NCI-H345 (cell line): ENCODE measurements at regions not wholly inside any gene's neighbourhood (a gene's known extent, or its start where the extent isn't known, plus 50 kb on each side); places are given as distances from the start of the nearest gene placed in this dataset.

Source experiments
- DNase-seq: peaks from one replicate; lab custom pipeline; 2025; lab: John Stamatoyannopoulos, UW

GRCh38 chr10:110414548-110415309 lies 83.0 kb upstream of the DUSP5 start:
- DNase-seq, result no peak

DNA sequence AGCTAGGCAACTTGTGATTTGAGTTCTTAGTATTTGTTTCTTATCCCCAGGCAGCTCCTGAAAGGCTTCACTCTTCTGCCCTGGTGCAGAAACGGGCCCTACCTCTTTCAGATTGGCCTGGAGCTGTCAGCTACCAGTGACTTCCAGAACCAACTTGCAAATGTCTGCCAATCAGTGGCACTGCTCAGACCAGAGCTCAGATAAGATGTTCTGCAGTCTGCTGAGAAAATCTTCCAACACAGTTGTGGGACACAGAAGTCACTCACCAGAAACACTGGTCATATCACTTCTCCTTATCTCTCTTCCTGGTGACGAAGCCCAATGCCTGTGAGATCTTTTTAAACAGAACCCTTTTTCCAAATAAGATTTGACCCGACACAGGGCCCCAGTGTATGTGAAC lies 81.9 kb upstream of the DUSP5 start:
- DNase-seq, result no peak

GRCh38 chr10:110416776-110417711 lies 80.7 kb upstream of the DUSP5 start:
- DNase-seq, result no peak

- DNase-seq, result no peak
These were observed 79.5 kb upstream of the DUSP5 start for GRCh38 chr10:110418218-110418617.

DNA sequence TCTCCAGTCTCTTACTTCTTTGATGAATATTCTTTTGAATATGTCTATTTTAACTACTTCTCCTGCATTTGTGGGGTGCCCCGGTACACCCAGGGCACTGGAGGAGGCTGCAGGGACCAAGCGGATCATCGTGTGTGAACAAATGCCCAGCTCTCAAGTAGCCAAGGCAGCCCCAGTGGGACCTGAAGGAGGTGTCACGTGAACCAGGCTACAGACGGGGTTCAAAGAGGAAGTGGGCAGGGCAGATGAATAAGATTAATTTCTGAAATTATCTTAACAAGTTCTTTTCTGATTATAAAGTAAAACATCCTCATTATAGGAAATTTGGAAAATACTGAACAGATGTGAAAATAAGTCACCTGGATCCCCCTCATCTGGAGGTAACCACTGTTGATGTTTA lies 78.4 kb upstream of the DUSP5 start:
- DNase-seq, result no peak

GRCh38 chr10:110420401-110421193 lies 77.1 kb upstream of the DUSP5 start:
- DNase-seq, result no peak

- DNase-seq, result no peak
These were observed 76.1 kb upstream of the DUSP5 start for GRCh38 chr10:110421512-110422138.

GRCh38 chr10:110422548-110422947 lies 75.2 kb upstream of the DUSP5 start:
- no peak for DNase-seq

DNA sequence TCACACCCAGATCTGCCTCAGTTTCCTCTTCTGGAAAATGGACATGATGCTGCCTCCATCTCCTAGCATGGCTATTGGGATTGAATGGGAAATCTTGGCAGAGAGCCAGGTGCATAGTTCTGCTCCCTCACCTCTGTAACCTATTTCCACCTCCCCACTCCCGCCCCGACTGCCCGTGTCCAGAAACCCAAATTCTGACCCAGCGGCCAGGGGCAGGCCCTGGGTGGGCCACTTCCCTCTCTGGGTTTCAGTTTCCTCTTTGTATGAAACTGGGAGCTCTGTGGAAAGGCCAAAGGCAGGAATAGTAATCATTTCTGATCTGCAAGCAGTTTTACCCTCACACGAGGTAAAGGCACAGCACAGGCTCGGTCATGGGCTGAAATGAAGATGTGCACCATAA lies 74.1 kb upstream of the DUSP5 start:
- DNase-seq, result no peak

GRCh38 chr10:110425684-110426293 lies 71.9 kb upstream of the DUSP5 start:
- no peak for DNase-seq

- DNase-seq, result no peak
These were observed 71.2 kb upstream of the DUSP5 start for GRCh38 chr10:110426294-110427181.

DNA sequence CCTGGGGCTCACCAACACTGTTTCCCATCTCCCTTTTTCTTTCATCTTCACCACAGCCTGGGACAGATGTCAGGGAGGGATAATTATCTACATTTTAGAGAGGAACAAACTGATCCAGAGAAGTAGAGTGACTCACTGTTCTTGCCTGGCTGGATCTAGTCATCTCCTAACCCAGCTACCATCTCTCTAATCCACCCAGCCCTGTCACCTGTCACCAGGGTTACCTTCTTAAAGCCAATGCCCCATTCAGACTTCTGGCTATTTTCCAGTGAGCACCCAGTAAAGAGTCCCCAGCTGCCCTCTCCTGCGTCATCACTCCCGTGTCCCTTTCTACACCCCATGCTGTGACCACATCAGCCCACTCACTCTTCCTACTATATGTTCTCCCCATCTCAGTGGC lies 68.4 kb upstream of the DUSP5 start:
- DNase-seq, result no peak

- DNase-seq, result no peak
These were observed 67.1 kb upstream of the DUSP5 start for GRCh38 chr10:110430340-110431273.

GRCh38 chr10:110431659-110432058 lies 66.0 kb upstream of the DUSP5 start:
- DNase-seq, result no peak

GRCh38 chr10:110432084-110432483 lies 65.6 kb upstream of the DUSP5 start:
- DNase-seq, result no peak

DNA sequence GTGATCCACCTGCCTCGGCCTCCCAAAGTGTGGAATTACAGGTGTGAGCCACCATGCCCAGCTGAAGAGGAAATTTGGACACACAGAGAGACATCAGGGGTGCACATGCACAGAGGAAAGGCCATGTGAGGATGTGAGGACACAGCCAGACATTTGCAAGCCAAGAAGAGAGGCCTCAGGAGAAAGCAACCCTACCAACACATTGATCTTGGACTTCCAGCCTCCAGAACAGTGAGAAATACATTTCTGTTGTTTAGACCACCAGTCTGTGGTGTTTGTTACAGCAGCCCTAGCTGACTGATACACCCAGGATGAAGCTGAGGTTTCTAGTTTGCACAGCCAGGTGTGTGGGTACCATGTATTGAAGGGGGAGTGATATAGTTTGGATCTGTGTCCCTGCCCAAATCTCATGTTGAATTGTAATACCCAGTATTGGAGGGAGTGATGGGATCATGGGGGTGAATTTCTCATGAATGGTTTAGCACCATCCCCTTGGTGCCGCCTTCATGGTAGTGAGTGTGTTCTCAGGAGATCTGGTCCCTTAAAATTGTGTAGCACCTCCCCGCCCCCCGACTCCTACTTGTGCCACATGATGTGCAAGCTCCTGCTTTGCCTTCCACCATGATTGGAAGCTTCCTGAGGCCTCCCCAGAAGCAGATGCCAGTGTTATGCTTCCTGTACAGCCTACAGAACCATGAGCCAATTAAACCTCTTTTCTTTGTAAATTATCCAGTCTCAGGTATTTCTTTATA lies 64.7 kb upstream of the DUSP5 start:
- DNase-seq, result no peak

DNA sequence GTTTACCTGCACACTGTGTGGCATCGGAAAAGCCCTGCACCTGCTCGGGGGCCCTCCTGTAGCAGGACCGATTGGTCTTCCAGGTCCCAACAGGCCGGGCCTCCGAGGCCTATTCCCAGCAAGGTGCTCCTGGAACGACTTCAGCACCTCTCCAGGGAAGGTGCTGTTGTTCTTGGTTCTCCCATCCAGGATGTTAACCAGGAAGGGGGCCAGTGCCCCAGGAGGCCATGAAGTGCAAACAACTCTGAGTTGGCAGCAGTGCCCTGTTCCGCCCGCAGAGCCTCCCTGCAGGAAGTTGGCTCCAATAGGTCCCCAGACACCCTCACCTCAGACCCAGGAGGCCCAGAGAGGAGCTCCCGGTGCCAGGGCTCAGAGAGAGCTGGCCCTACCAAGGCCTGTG lies 64.0 kb upstream of the DUSP5 start:
- DNase-seq, result no peak

- DNase-seq, result no peak
These were observed 63.1 kb upstream of the DUSP5 start for GRCh38 chr10:110434489-110435096.
